ENCODE measurements at regions not wholly inside any gene's neighbourhood (a gene's known extent, or its start where the extent isn't known, plus 50 kb on each side); places are given as distances from the start of the nearest gene placed in this dataset.

DNA sequence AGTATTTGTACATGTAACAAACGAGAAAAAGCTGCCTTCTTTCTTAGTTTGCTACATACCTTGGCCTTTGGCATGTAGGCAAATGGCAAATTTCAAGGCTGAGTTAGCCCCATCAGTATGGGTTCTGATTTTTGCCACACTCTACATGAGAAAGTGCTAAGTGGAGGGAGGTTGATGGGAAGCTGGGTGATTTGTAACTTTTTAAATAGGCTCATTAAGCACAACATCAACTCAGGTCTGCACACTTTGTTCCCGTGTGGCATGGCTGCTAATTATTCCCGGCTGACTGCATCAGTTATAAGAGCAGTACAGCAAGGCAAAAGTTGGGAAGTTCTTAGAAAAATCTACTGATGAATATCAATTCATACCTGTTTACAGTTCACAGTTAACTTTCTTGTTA lies 172.8 kb upstream of the MAP3K7 start:
- no peak overlapping the region for H3K9ac ChIP-seq (ENCODE audit: low read length)
- H3K36me3 ChIP-seq (ENCODE audit: insufficient read depth, low read length) = no peaks in the 10 kb centered on the region
- no peaks in the 10 kb centered on the region for H3K9me3 ChIP-seq (ENCODE audit: low read length)
- H3K4me2 ChIP-seq (ENCODE audit: low read length) = no peak overlapping the region
- H3K27ac ChIP-seq (ENCODE audit: low read length) = no peak overlapping the region
- H3K79me2 ChIP-seq (replicated peaks; ENCODE audit: insufficient read depth, low read length) = no peaks in the 10 kb centered on the region
- H4K20me1 ChIP-seq (ENCODE audit: insufficient read depth) = no peaks in the 10 kb centered on the region
- no peaks in the 10 kb centered on the region for H3K9me2 ChIP-seq (ENCODE audit: insufficient read depth, low read length)
- H2AFZ ChIP-seq (ENCODE audit: low read depth, low read length) = no peak overlapping the region
- no peak overlapping the region for H3K4me3 ChIP-seq (ENCODE audit: low read length)
- TF ChIP-seq, protein P1, sequence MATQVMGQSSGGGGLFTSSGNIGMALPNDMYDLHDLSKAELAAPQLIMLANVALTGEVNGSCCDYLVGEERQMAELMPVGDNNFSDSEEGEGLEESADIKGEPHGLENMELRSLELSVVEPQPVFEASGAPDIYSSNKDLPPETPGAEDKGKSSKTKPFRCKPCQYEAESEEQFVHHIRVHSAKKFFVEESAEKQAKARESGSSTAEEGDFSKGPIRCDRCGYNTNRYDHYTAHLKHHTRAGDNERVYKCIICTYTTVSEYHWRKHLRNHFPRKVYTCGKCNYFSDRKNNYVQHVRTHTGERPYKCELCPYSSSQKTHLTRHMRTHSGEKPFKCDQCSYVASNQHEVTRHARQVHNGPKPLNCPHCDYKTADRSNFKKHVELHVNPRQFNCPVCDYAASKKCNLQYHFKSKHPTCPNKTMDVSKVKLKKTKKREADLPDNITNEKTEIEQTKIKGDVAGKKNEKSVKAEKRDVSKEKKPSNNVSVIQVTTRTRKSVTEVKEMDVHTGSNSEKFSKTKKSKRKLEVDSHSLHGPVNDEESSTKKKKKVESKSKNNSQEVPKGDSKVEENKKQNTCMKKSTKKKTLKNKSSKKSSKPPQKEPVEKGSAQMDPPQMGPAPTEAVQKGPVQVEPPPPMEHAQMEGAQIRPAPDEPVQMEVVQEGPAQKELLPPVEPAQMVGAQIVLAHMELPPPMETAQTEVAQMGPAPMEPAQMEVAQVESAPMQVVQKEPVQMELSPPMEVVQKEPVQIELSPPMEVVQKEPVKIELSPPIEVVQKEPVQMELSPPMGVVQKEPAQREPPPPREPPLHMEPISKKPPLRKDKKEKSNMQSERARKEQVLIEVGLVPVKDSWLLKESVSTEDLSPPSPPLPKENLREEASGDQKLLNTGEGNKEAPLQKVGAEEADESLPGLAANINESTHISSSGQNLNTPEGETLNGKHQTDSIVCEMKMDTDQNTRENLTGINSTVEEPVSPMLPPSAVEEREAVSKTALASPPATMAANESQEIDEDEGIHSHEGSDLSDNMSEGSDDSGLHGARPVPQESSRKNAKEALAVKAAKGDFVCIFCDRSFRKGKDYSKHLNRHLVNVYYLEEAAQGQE (IDR thresholded peaks at IDR 0.05; ENCODE audit: borderline replicate concordance) = no peak
- TF ChIP-seq SMC3 (conservative IDR thresholded peaks at IDR 0.05; ENCODE audit: poor library complexity) = no peak
- H3F3A ChIP-seq (ENCODE audit: insufficient read depth, low read length, poor library complexity, severe bottlenecking) = no peaks in the 10 kb centered on the region
- H3K27me3 ChIP-seq (ENCODE audit: insufficient read depth, low read depth, low read length) = no peaks in the 10 kb centered on the region

DNA sequence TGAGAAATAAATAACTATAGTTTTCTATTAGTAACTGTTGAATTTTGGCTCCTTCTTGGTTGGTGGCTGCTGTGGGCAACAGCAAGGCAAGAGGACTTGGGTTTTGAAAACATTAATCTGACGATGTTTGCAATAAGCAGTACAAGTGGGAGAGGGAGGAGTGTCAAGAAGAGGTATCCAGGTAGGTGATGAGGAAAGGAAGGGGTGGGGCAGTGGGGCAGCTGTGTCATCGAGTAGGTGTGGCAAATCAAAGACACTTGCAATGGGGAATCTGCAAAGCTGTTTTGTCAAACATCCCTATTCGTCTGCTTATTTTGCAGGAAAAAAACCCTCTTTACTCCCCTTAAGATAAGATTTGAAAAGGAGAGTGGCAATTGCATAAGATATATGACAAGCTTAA lies 171.9 kb upstream of the MAP3K7 start:
- no peak overlapping the region for H3K4me3 ChIP-seq (ENCODE audit: low read length)
- H2AFZ ChIP-seq (ENCODE audit: low read depth, low read length) = no peak overlapping the region
- no peaks in the 10 kb centered on the region for H3K9me2 ChIP-seq (ENCODE audit: insufficient read depth, low read length)
- TF ChIP-seq MXI1 (conservative IDR thresholded peaks at IDR 0.05; ENCODE audit: poor library complexity, severe bottlenecking) (no peak), RAD21 (conservative IDR thresholded peaks at IDR 0.05) (no peak), EP300 (conservative IDR thresholded peaks at IDR 0.05; ENCODE audit: poor library complexity, severe bottlenecking) (no peak), EZH2 (IDR thresholded peaks at IDR 0.05; ENCODE audit: borderline replicate concordance, insufficient read depth, low read length, poor library complexity, severe bottlenecking) (no peak), TAF1 (IDR thresholded peaks at IDR 0.05; ENCODE audit: low read depth) (no peak), POLR2AphosphoS5 (IDR thresholded peaks at IDR 0.05) (no peak), SMC3 (conservative IDR thresholded peaks at IDR 0.05; ENCODE audit: poor library complexity) (no peak)
- TF ChIP-seq, protein P1 (IDR thresholded peaks at IDR 0.05; ENCODE audit: borderline replicate concordance) = no peak
- TF ChIP-seq, protein P2, sequence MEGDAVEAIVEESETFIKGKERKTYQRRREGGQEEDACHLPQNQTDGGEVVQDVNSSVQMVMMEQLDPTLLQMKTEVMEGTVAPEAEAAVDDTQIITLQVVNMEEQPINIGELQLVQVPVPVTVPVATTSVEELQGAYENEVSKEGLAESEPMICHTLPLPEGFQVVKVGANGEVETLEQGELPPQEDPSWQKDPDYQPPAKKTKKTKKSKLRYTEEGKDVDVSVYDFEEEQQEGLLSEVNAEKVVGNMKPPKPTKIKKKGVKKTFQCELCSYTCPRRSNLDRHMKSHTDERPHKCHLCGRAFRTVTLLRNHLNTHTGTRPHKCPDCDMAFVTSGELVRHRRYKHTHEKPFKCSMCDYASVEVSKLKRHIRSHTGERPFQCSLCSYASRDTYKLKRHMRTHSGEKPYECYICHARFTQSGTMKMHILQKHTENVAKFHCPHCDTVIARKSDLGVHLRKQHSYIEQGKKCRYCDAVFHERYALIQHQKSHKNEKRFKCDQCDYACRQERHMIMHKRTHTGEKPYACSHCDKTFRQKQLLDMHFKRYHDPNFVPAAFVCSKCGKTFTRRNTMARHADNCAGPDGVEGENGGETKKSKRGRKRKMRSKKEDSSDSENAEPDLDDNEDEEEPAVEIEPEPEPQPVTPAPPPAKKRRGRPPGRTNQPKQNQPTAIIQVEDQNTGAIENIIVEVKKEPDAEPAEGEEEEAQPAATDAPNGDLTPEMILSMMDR (IDR thresholded peaks at IDR 0.05; ENCODE audit: poor library complexity, severe bottlenecking) = no peak
- H4K20me1 ChIP-seq (ENCODE audit: insufficient read depth) = no peaks in the 10 kb centered on the region
- no peak overlapping the region for H3K4me2 ChIP-seq (ENCODE audit: low read length)
- no peaks in the 10 kb centered on the region for H3K27me3 ChIP-seq (ENCODE audit: insufficient read depth, low read depth, low read length)
- no peak overlapping the region for H3K27ac ChIP-seq (ENCODE audit: low read length)
- no peaks in the 10 kb centered on the region for H3K36me3 ChIP-seq (ENCODE audit: insufficient read depth, low read length)
- no peaks in the 10 kb centered on the region for H3F3A ChIP-seq (ENCODE audit: insufficient read depth, low read length, poor library complexity, severe bottlenecking)
- no peak overlapping the region for H3K9ac ChIP-seq (ENCODE audit: low read length)
- H3K9me3 ChIP-seq (ENCODE audit: low read length) = no peaks in the 10 kb centered on the region
- no peaks in the 10 kb centered on the region for H3K79me2 ChIP-seq (replicated peaks; ENCODE audit: insufficient read depth, low read length)
